GM23248 (cell line): ENCODE measurements at regions not wholly inside any gene's neighbourhood (a gene's known extent, or its start where the extent isn't known, plus 50 kb on each side); places are given as distances from the start of the nearest gene placed in this dataset.

Source experiments
- EZH2 ChIP-seq: fragments of 200-600 bp; sonication (generic); IDR thresholded peaks from 2 replicates; pipeline ENCODE4 v1.6.1; 2018; ENCODE audit warnings: antibody characterized with exemption, mild to moderate bottlenecking; ENCODE audit not compliant: insufficient read depth, poor library complexity, severe bottlenecking
- EZH2phosphoT487 ChIP-seq: fragments of 200-600 bp; sonication (generic); IDR thresholded peaks from 2 replicates; pipeline ENCODE4 v1.6.1; 2018; ENCODE audit warnings: antibody characterized with exemption, moderate library complexity, mild to moderate bottlenecking, low read depth; ENCODE audit not compliant: insufficient read depth

- TF ChIP-seq EZH2 (no peak), EZH2phosphoT487 (no peak)
These were observed 253.2 kb upstream of the AR start for GRCh38 chrX:67290489-67291220.
